Vagina (tissue), 2 donors: ENCODE measurements at regions not wholly inside any gene's neighbourhood (a gene's known extent, or its start where the extent isn't known, plus 50 kb on each side); places are given as distances from the start of the nearest gene placed in this dataset.

Experiments
- DNase-seq, 2 donors: peaks; one replicate each; pipeline ENCODE4 v3.0.0-alpha.2; 2017; ENCODE audit errors: extremely low spot score in 2 of 2
- H3K27ac ChIP-seq: fragments of 200-600 bp; sonication (generic); one replicate; pipeline ENCODE4 v1.5.1; 2019
- H3K27me3 ChIP-seq: fragments of 200-600 bp; sonication (generic); one replicate; pipeline ENCODE4 v1.5.1; 2019
- H3K36me3 ChIP-seq, 2 donors: fragments of 200-600 bp; sonication (generic); one replicate each; pipeline ENCODE4 v1.5.1; 2017 to 2019
- H3K4me1 ChIP-seq: fragments of 200-600 bp; sonication (generic); one replicate; pipeline ENCODE4 v1.5.1; 2019
- H3K4me3 ChIP-seq, 2 donors: fragments of 200-600 bp; sonication (generic); 1 replicate in 1 of 2; 2 replicates in 1 of 2; pipeline ENCODE4 v1.5.1; 2016 to 2019
- H3K9me3 ChIP-seq: fragments of 200-600 bp; sonication (generic); one replicate; pipeline ENCODE4 v1.5.1; 2019
- POLR2A ChIP-seq, 2 donors: fragments of 450-650 bp; IDR thresholded peaks; one replicate each; pipeline ENCODE4 v1.6.1; 2017; ENCODE audit warnings: antibody characterized with exemption in 2 of 2, mild to moderate bottlenecking in 2 of 2, moderate library complexity in 2 of 2
- POLR2AphosphoS5 ChIP-seq, 2 donors: sonication (generic); formaldehyde crosslinking; IDR thresholded peaks; one replicate each; pipeline ENCODE4 v1.9.0; 2017; ENCODE audit warnings: antibody characterized with exemption in 2 of 2, mild to moderate bottlenecking in 2 of 2, low read depth in 1 of 2; ENCODE audit not compliant: insufficient read depth in 1 of 2
- intact Hi-C: fragments of 100-400 bp; cut with DNase I; formaldehyde crosslinking; loops from one replicate; pipeline ENCODE4 v1.15.1; 2023
- TF ChIP-seq, protein P1 (sequence below), 3 experiments: fragments of 450-650 bp in 2 of 3; fragments of 200-600 bp in 1 of 3; sonication (generic) in 1 of 3; IDR thresholded peaks; one replicate each; pipeline ENCODE4 v1.5.1; 2017 to 2019; ENCODE audit warnings: antibody characterized with exemption in 3 of 3, mild to moderate bottlenecking in 2 of 3, moderate library complexity in 2 of 3

DNA sequence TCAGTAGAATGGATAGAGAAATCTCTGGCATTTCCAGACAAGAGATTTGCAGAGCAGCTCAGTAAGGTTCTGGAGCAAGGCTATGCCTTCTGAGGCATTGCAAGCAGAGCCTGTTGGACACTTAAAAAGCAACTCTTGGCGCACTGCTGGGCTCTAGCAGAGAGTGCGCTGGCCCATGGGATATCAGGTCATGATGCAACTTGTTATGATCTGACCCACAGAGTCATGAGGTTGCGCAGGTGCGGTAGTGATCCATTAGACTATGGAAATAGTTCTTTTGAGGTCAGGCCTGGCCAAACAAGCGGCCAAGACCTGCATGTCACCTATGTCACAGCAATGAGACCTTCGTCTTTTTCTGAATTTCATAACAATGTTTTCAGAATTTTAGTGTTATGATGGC is 168.6 kb downstream of the TMTC3 start:
- no peaks in the 10 kb centered on the region for H3K4me1 ChIP-seq
- no peak overlapping the region for H3K27ac ChIP-seq
- no peaks in the 10 kb centered on the region for H3K36me3 ChIP-seq
- DNase-seq, result no peak
- no peak for TF ChIP-seq POLR2A (IDR thresholded peaks at IDR 0.05)
- TF ChIP-seq, protein P1, sequence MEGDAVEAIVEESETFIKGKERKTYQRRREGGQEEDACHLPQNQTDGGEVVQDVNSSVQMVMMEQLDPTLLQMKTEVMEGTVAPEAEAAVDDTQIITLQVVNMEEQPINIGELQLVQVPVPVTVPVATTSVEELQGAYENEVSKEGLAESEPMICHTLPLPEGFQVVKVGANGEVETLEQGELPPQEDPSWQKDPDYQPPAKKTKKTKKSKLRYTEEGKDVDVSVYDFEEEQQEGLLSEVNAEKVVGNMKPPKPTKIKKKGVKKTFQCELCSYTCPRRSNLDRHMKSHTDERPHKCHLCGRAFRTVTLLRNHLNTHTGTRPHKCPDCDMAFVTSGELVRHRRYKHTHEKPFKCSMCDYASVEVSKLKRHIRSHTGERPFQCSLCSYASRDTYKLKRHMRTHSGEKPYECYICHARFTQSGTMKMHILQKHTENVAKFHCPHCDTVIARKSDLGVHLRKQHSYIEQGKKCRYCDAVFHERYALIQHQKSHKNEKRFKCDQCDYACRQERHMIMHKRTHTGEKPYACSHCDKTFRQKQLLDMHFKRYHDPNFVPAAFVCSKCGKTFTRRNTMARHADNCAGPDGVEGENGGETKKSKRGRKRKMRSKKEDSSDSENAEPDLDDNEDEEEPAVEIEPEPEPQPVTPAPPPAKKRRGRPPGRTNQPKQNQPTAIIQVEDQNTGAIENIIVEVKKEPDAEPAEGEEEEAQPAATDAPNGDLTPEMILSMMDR (IDR thresholded peaks at IDR 0.05), result no peak
- TF ChIP-seq POLR2AphosphoS5 (IDR thresholded peaks at IDR 0.05; ENCODE audit: insufficient read depth in 1 of 2, low read depth in 1 of 2), result no peak
- intact Hi-C loops, result no loop called here
- no peaks in the 10 kb centered on the region for H3K9me3 ChIP-seq
- H3K4me3 ChIP-seq, result no peak overlapping the region
- no peaks in the 10 kb centered on the region for H3K27me3 ChIP-seq

DNA sequence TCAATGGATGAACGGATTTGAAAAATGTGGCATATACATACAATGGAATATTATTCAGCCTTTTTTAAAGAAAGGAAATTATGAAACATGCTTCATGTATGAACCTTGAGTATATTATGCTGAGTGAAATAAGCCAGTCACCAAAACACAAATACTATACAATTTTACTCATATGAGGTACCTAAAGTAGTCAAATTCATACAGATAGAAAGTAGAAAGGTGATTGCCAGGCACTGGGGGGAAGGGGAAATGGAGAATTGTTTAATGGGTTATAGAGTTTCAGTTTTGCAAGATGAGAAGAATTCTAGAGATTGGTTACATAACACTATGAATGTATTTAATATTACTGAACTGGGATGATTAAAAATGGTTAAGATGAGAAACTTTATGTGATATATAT is 171.4 kb downstream of the TMTC3 start:
- no peak overlapping the region for H3K4me3 ChIP-seq
- TF ChIP-seq POLR2AphosphoS5 (IDR thresholded peaks at IDR 0.05; ENCODE audit: insufficient read depth in 1 of 2, low read depth in 1 of 2) (no peak), POLR2A (IDR thresholded peaks at IDR 0.05) (no peak)
- TF ChIP-seq, protein P1 (IDR thresholded peaks at IDR 0.05), result no peak
- H3K4me1 ChIP-seq, result no peaks in the 10 kb centered on the region
- no peaks in the 10 kb centered on the region for H3K27me3 ChIP-seq
- no peaks in the 10 kb centered on the region for H3K9me3 ChIP-seq
- intact Hi-C loops, result no loop called here
- no peaks in the 10 kb centered on the region for H3K36me3 ChIP-seq
- no peak for DNase-seq
- H3K27ac ChIP-seq, result no peak overlapping the region

DNA sequence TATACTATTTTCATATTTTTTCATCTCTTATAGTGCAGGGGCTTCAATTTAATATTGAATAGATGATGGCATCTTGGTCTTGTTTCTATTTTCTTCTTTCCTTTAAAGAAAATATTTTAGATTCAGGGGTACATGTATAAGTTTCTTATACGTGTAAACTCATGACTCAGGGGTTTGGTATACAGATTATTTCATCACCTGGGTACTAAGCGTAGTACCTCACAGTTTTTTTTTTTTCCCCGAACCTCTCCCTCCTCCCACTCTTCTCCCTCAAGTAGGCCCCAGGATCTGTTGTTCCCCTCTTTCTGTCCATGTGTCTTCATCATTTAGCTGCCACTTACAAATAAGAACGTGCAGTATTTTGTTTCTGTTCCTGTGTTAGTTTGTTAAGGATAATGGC is 172.6 kb downstream of the TMTC3 start:
- no peaks in the 10 kb centered on the region for H3K4me1 ChIP-seq
- no peak for TF ChIP-seq POLR2A (IDR thresholded peaks at IDR 0.05)
- no peak overlapping the region for H3K4me3 ChIP-seq
- H3K27ac ChIP-seq, result no peak overlapping the region
- no peak for DNase-seq
- no peaks in the 10 kb centered on the region for H3K36me3 ChIP-seq
- no peaks in the 10 kb centered on the region for H3K27me3 ChIP-seq
- no peaks in the 10 kb centered on the region for H3K9me3 ChIP-seq
- intact Hi-C loops, result no loop called here

DNA sequence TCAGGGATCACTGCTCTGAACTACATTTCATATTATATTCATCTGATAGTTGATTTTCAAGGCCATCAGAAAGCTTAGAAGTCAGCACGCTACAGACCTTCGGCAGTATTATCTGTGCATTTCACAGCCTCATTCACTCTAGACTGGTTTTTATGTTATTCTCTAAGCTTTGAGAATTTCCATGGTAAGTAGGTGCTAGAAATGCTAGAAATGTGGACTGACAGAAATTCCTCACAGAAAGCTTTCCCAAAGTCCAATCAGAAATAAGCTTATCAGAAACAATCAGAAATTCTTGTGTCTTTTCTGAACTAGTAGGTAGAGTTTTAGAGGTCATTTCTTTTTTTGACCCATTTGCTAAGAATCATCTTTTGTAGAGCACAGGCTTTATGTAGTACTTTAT is 176.6 kb downstream of the TMTC3 start:
- no peak for TF ChIP-seq POLR2AphosphoS5 (IDR thresholded peaks at IDR 0.05; ENCODE audit: insufficient read depth in 1 of 2, low read depth in 1 of 2)
- no peaks in the 10 kb centered on the region for H3K9me3 ChIP-seq
- no peak overlapping the region for H3K27ac ChIP-seq
- intact Hi-C loops, result no loop called here
- no peaks in the 10 kb centered on the region for H3K4me1 ChIP-seq
- H3K36me3 ChIP-seq, result no peaks in the 10 kb centered on the region
- no peak for DNase-seq
- H3K27me3 ChIP-seq, result no peaks in the 10 kb centered on the region
- no peak overlapping the region for H3K4me3 ChIP-seq

DNA sequence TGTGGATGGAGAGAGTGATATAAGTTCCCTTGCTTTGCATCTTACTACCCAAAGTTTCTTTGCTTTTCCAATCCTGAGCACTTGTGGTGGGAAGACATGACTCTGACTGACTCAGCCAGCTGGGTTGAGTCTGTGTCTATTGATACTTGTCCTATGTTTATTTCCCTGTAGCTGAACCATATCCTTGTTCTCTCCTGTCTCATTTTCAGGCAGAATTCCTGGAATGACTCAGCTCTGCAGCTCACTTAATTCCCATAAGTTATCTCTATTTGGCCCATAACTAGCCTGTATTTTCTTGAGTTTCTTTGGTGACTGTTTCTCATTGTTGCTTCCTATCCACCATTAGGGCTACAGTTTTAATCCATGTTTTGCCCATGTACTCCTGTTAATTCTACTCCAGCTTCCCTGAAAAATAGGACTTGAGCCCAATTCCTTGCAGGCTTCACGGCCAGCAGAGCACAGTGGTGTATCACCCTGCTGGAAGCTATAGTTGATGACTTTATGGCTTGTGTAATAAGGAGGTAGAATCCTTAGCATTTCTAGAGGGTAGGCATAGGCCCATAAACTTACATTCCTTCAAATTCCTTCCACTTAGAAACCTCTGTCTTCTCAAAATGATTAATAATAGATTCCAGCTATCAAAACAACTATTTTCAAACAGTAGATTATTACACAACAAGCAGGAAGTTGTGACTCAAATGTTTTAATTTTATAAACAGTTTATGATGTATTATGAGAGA is 183.1 kb downstream of the TMTC3 start:
- Histone ChIP-seq H3K27me3 (no peaks in the 10 kb centered on the region), H3K4me1 (peaks cover 15% of the 10 kb centered on the region), H3K36me3 (no peaks in the 10 kb centered on the region), H3K4me3 (no peak overlapping the region), H3K27ac (peak overlapping the region; percentile 51), H3K9me3 (no peaks in the 10 kb centered on the region)
- intact Hi-C loops, result no loop called here
- TF ChIP-seq, protein P1 (IDR thresholded peaks at IDR 0.05), result no peak
- TF ChIP-seq POLR2A (IDR thresholded peaks at IDR 0.05), result no peak
- no peak for TF ChIP-seq POLR2AphosphoS5 (IDR thresholded peaks at IDR 0.05; ENCODE audit: insufficient read depth in 1 of 2, low read depth in 1 of 2)
- no peak for DNase-seq

DNA sequence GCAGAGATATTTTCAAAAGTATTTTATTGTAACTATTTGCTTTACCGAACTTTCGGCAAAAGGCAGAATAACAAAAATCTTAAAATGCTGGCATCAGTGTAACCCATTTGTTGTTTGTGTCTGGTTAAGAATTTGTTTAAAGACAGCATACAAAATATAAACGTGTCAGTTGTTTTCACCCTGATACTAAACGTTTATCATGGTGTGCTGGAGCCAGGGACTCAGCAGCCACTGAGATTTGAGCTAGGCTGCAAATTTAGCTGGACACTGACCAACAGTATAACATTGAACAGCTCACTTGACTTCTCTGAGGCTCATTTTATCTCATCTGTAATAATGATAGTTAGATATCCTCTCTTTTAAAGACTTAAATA is 183.7 kb downstream of the TMTC3 start:
- intact Hi-C loops, result no loop called here

More for the DNA sequence above, 183.7 kb downstream of the TMTC3 start:
- no peak overlapping the region for H3K4me3 ChIP-seq
- no peaks in the 10 kb centered on the region for H3K9me3 ChIP-seq
- H3K27me3 ChIP-seq, result no peaks in the 10 kb centered on the region
- no peak for DNase-seq
- H3K36me3 ChIP-seq, result no peaks in the 10 kb centered on the region
- peaks cover 15% of the 10 kb centered on the region for H3K4me1 ChIP-seq
- TF ChIP-seq POLR2AphosphoS5 (IDR thresholded peaks at IDR 0.05; ENCODE audit: insufficient read depth in 1 of 2, low read depth in 1 of 2), result no peak
- TF ChIP-seq, protein P1 (IDR thresholded peaks at IDR 0.05), result no peak
- no peak for TF ChIP-seq POLR2A (IDR thresholded peaks at IDR 0.05)
- no peak overlapping the region for H3K27ac ChIP-seq
